Astrocyte of the hippocampus (primary cell): ENCODE measurements at regions not wholly inside any gene's neighbourhood (a gene's known extent, or its start where the extent isn't known, plus 50 kb on each side); places are given as distances from the start of the nearest gene placed in this dataset.

Experiments
- DNase-seq: peaks from one replicate; pipeline ENCODE4 v3.0.0; 2011; ENCODE audit warnings: low read depth, low spot score

DNA sequence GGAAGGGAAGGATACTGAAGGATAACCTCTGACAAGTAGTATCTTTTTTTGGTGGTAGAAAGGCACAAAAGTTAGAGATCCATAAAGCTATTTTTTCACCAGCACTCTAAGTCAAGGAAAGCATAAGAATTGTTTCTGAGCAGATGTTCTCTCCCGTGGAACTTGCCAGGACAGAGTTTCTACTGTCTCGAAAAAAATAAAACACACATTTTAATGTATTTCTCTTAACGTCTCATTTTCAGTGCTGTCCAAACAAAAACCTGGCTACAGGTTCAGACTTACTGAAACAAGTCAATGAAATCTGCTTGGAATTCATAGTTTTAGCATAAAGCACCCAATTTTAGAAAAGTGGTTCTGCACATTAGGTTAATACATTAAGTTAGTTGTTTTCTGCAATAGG lies 338.3 kb downstream of the LTN1 start:
- no peak for DNase-seq

- DNase-seq, result no peak
These were observed 347.9 kb downstream of the LTN1 start for GRCh38 chr21:28644762-28645161.

GRCh38 chr21:28642891-28643290 lies 349.8 kb downstream of the LTN1 start:
- DNase-seq, result no peak

DNA sequence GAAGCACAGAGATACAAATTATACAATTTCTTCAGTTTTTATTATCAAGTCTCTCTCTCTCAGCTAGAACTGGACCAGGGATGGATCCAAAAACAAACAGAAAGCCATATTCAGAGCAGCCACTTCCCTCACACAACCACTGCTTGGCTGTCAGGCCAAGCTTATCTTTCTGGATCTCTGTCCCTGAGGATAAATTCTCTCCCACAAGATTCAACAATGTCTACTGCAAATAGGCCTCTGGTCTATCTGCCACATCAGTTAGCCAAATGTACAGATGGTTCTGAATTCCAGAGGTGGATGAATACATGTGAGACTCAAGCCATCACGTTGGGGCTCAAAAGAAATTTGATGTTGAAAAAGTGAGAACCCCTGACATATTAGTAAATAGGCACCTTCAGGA lies 350.9 kb downstream of the LTN1 start:
- no peak for DNase-seq

- DNase-seq, result no peak
These were observed 352.4 kb downstream of the LTN1 start for GRCh38 chr21:28640326-28640725.

DNA sequence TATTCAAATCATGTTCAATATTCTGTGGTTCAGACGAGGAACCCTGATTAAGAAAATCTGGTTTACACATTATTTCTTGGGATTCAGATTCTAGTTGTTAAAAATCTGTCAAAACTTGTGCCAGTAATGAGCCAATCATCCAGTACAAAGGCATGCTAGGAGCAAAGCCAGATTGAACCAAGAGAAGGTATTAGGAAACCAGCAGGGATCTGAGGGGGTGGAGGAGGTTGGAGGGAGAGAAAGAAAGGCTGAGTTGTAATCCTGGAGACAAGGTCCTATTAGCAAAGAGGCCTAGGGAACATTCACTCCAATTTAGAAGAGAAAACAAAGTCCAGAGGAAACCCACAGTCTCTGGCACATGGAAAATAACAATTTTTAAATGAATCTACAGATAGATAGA lies 352.9 kb downstream of the LTN1 start:
- DNase-seq, result peak; percentile 52

DNA sequence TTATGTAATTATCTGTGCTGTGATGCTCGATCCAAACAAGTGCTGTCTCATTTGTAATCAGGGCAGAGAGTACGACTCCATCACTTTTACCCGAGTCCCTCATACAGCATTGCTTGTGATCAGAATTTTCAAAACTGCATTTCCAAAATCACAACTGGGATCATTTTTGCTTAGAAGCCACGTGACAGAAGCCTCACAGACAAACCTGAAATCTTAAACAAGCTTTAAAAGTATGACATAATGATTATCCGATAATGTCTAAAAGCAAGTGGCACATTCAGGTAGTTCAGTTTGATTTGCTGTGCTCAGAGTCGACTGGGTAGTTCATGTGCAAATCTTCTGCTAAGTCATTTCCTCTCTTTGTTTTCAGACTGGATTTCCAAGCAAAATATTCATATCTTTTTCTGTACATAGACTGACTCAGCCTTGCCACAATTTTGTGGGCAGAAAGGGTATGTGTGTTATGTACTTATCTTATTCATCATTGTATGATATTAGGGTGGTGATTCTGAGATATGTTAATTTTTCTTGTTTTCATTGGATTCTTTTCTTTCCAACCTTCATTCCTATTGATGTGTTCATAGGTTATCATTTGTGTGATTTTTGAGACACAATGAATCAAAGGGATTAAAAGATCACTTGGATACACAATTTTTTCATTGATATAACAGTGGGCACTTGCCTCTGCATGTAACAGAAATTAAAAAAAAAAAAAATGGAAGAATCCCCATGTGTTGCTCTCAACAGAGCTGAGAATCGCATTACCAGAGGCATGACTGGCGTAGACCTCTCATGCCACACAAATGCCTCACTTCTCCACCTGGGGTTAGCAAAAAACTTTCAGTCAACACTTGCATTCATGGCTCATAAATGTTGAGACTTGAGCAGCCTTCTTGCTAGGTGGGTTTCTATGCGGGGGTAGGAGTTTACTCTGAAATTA lies 355.7 kb downstream of the LTN1 start:
- peak; percentile 86 for DNase-seq

DNA sequence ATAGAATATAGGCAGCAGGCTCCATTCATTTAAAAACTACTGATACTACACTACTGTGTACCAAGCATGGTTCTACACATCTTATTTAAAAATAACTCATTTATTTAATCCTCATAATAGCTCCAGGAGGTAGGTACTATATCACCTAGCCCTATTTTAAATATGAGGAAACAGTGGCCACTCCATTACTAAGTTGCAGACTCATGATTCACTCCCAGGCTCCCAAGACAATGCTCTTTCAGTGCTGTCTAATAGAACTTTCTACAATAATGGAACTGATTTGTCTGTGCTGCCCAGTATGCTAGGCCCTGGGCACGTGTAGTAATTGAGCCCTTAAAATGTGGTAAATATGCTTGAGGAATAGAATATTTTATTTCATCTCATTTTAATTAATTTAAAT lies 357.1 kb downstream of the LTN1 start:
- no peak for DNase-seq

- peak; percentile 62 for DNase-seq
These were observed 358.7 kb downstream of the LTN1 start for GRCh38 chr21:28633839-28634555.

- peak; percentile 30 for DNase-seq
These were observed 359.8 kb downstream of the LTN1 start for GRCh38 chr21:28632755-28633408.

DNA sequence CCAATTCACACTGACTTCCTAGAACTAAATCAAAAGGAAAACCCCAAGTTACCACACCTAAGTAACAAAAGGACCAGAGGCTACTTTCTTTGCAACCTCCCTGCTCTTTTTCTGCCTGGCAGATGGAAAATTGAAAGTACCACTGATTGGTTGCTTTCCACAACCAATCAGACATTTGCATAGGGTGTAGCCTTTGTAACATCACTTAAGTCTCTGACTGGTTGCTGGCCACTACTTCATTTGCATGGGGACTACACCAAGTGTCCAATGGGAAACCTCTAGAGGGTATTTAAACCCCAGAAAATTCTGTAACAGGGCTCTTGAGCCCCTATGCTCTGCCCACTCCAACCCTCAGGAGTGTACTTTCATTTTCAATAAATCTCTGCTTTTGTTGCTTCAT lies 365.0 kb downstream of the LTN1 start:
- no peak for DNase-seq

GRCh38 chr21:28627261-28627660 lies 365.4 kb downstream of the LTN1 start:
- no peak for DNase-seq

- no peak for DNase-seq
These were observed 368.1 kb downstream of the LTN1 start for GRCh38 chr21:28624626-28625025.

GRCh38 chr21:28617300-28617699 lies 375.4 kb downstream of the LTN1 start:
- DNase-seq, result no peak

DNA sequence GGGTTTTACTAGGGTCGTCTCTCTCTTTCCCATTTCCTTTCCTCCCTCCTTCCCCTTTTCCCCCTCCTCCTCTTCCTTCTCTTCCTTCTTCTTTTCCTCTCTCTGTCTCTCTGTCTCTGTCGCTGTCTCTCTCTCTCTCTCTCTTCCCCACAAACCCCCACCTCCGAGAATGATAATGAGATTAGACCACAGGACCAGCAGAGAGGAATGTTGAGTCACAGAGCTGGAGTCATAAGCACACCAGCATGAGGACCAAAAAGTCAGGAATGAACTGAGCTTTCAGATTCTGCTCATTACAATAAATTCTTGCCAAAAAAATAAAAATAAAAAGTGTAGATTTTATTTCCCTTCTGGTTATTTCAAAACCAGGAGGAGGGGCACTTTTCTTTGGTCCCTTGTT lies 377.4 kb downstream of the LTN1 start:
- DNase-seq, result peak; percentile 81

DNA sequence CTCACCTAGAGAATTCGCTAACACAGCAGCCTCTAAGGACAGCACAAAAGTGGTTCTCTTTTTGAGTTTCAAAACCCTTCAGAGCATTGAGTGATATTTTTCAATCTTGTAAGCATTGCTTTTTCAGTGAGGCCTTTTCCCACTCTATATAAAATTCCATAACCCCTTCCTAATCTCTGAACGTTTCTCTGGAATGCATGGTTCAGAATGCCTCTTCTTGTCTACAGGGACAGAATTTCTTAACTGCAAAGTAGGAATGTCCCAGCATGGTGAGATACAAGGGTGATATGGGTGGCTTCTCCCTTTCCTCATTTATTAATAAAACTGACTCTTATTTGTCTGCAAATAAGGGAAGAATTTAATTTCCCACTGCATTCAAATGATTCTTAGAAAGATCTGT lies 377.9 kb downstream of the LTN1 start:
- DNase-seq, result peak; percentile 16

DNA sequence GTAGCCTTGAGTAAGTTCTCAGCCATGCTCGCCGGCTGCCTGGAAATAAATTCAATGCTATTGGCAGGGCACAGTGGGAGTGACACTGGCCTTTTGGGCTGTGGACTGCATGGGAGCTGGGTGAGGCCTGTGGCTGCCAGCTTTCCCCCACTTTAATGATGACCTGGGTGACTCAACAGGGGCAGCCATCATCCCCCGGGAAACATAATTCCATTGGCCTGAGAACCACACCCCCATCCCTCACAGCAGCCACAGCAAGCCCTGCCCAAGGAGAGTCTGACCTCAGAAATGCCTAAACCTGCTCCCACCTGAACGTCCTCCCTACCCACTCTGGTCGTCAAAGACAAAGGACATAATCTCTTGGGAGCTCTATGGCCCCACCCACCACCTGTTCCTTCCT lies 384.0 kb downstream of the LTN1 start:
- DNase-seq, result no peak

DNA sequence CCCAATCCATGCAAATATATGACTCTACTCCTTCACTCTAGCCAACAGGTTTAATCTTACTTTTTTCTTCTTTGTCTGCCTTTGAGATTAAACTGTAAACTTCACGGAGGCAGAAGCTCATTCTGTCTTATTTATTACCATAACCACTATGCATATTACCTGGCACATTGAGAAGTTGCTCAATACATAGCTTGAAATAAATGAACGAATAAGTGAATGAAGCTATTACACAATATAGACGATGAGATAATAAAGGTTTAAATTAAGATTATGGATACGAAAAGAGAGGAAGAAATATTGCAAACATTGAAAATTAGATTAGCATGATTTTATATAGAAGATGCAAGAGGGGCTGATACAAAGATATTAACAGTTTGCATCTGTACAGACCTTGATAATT lies 385.1 kb downstream of the LTN1 start:
- no peak for DNase-seq

GRCh38 chr21:28604946-28605537 lies 387.6 kb downstream of the LTN1 start:
- no peak for DNase-seq

DNA sequence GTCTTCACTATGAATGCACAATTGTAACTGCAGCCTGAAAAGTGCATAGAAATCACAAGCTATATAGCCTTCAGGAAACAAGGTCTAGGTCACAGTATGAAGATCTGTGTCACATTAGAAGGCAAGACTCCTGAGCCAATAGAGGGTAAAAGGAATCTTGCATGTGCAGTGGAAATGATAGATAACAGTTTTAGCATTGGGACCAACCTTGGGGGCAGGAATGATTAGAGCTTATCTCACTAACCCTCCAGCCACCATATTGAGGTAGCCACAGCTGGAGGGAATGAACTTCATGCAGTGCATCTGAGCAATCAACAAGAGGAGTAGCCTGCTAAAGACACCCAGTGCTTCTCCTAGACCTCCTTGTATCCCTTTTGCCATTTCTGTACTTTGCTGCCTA lies 390.1 kb downstream of the LTN1 start:
- no peak for DNase-seq

- no peak for DNase-seq
These were observed 394.5 kb downstream of the LTN1 start for GRCh38 chr21:28598214-28598613.
